ENCODE measurements at regions not wholly inside any gene's neighbourhood (a gene's known extent, or its start where the extent isn't known, plus 50 kb on each side); places are given as distances from the start of the nearest gene placed in this dataset.

GRCh38 chr4:144295286-144295995 is 154.9 kb upstream of the GYPA start:
- ChIA-PET POLR2A (no interaction called here), CTCF (no interaction called here)
- FAIRE-seq (no peak), DNase-seq (ENCODE audit: low read depth, low spot score) (peak; percentile 4)
- no peaks in the 10 kb centered on the region for H3K9me1 ChIP-seq (replicated peaks; ENCODE audit: control insufficient read depth, extremely low read depth, insufficient read depth, low read length)
- peak overlapping the region; percentile 24 for H3K4me2 ChIP-seq (ENCODE audit: insufficient read depth, low read length)
- dilution Hi-C loops (cut with MboI; ENCODE audit: extremely low pct_ligation_motif_present, low sequenced_read_pairs): no loop called here
- H2AFZ ChIP-seq (ENCODE audit: low read depth, low read length): no peak overlapping the region
- intact Hi-C loops (cut with micrococcal nuclease): no loop called here
- TF ChIP-seq, protein P1, sequence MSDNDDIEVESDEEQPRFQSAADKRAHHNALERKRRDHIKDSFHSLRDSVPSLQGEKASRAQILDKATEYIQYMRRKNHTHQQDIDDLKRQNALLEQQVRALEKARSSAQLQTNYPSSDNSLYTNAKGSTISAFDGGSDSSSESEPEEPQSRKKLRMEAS (IDR thresholded peaks at IDR 0.05; ENCODE audit: insufficient read depth, insufficient read length): no peak
- TF ChIP-seq CTCF (IDR thresholded peaks at IDR 0.05; ENCODE audit: extremely low read depth in 1 of 2, insufficient read depth in 1 of 2, low read depth in 1 of 2, low read length in 2 of 2) (no peak), GATA2 (IDR thresholded peaks at IDR 0.05; ENCODE audit: insufficient read depth, insufficient read length, low read depth, low read length) (no peak), POLR2A (IDR thresholded peaks at IDR 0.05; ENCODE audit: low read depth, low read length) (no peak), JUN (IDR thresholded peaks at IDR 0.05; ENCODE audit: borderline replicate concordance, insufficient read depth, insufficient read length, low read depth) (no peak), FOS (IDR thresholded peaks at IDR 0.05; ENCODE audit: borderline replicate concordance, insufficient read depth, low read length) (no peak), POLR2AphosphoS5 (IDR thresholded peaks at IDR 0.05; ENCODE audit: insufficient read depth, low read depth, low read length) (no peak), EZH2 (IDR thresholded peaks at IDR 0.05; ENCODE audit: borderline replicate concordance, low read depth, low read length, severe bottlenecking) (no peak), MYC (IDR thresholded peaks at IDR 0.05; ENCODE audit: low read depth, low read length) (no peak)
- peaks cover 6% of the 10 kb centered on the region for H3K4me1 ChIP-seq (ENCODE audit: control insufficient read depth, extremely low read depth, insufficient read depth, low read length)
- no peaks in the 10 kb centered on the region for H3K27me3 ChIP-seq (ENCODE audit: control insufficient read depth in 2 of 2, insufficient read depth in 2 of 2, low read length in 2 of 2)
- H3K27ac ChIP-seq (ENCODE audit: insufficient read depth, low read depth, low read length): no peak overlapping the region
- H4K20me1 ChIP-seq (replicated peaks; ENCODE audit: control insufficient read depth, extremely low read depth, insufficient read depth, low read length): no peaks in the 10 kb centered on the region
- H3K9ac ChIP-seq (replicated peaks; ENCODE audit: extremely low read depth, insufficient read depth, low read length): no peak overlapping the region
- no peak overlapping the region for H3K4me3 ChIP-seq (replicated peaks in 1 of 3; ENCODE audit: insufficient read depth in 1 of 3, low read depth in 1 of 3, low read length in 3 of 3)
- no TSS peak for BruUV-seq (replicated peaks)
- no peaks in the 10 kb centered on the region for H3K9me3 ChIP-seq (replicated peaks; ENCODE audit: control insufficient read depth, insufficient read depth, low read length)
- H3K79me2 ChIP-seq (ENCODE audit: control insufficient read depth, insufficient read depth, low read length): no peaks in the 10 kb centered on the region
- H3K36me3 ChIP-seq (ENCODE audit: control insufficient read depth in 2 of 2, extremely low read depth in 1 of 2, insufficient read depth in 2 of 2, low read length in 2 of 2): no peaks in the 10 kb centered on the region

Measured in endothelial cell of umbilical vein (primary cell).